DMS53 treated with DMSO at 0.1 percent for 48 hours (cell line): ENCODE measurements at regions not wholly inside any gene's neighbourhood (a gene's known extent, or its start where the extent isn't known, plus 50 kb on each side); places are given as distances from the start of the nearest gene placed in this dataset.

Experiments used
- DNase-seq: peaks from one replicate; lab custom pipeline; 2025; ENCODE audit not compliant: unreplicated experiment; lab: John Stamatoyannopoulos, UW

- DNase-seq = no peak
These were observed 124.0 kb upstream of the PPARGC1A start for GRCh38 chr4:24013668-24014422.

DNA sequence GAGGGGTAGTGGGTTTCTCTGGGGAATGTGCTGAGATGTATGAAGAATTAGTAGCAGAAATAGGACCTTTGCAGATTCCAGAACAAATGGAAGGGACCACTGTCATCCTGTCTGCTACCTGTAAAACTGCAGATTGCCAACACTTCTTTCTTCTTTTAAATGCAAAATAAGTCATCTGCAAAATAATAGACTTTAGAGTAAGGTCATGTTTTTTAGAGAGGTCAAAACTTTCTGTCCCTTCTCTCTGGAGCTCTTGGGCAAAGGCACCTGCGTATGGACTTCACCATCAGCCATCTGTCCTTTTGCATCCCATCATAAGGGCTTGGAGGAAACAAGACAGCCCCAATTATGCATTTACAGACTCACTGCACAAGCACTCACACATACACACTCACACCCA lies 121.1 kb upstream of the PPARGC1A start:
- DNase-seq = no peak

GRCh38 chr4:24010573-24010972 lies 120.7 kb upstream of the PPARGC1A start:
- DNase-seq = no peak

DNA sequence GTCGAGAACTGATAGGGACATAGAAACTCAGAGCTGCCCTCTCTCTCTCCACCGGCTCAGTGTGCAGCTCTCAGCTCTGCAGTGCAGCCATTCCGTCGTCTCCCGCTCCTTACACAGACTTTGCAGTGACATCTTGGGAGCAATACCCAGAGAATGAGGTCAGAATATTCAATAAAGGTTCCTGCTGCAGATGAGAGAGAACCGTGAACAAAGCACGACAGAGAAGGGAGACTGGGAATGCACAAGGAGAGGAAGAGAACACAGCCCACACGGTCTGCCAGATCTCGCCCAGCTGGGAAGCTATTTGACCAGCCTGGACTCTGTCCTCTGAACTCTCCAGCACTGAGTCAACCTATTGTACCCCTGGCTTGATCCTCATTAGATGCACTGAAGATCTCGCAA lies 118.0 kb upstream of the PPARGC1A start:
- DNase-seq = no peak

- no peak for DNase-seq
These were observed 116.4 kb upstream of the PPARGC1A start for GRCh38 chr4:24006269-24006668.

- DNase-seq = no peak
These were observed 114.1 kb upstream of the PPARGC1A start for GRCh38 chr4:24003926-24004325.

DNA sequence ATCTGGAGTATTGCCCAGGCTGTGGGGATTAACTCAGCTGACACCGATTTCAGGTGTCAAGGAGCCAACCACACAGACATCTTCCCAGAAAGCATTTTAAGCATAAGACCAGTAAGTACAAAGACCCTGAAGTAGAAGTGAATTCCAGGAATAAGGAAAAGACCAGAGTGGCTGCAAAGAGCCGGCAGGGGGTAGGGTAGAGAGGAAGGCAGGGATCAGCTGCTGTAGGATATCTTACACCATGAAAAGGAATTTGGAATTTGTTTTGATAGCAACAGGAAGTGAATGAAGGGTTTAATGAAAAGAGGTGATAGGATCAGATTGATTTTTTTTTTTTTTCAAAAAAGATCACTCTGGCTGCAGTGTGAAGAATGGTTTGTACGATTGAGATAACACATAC lies 113.6 kb upstream of the PPARGC1A start:
- DNase-seq = no peak

DNA sequence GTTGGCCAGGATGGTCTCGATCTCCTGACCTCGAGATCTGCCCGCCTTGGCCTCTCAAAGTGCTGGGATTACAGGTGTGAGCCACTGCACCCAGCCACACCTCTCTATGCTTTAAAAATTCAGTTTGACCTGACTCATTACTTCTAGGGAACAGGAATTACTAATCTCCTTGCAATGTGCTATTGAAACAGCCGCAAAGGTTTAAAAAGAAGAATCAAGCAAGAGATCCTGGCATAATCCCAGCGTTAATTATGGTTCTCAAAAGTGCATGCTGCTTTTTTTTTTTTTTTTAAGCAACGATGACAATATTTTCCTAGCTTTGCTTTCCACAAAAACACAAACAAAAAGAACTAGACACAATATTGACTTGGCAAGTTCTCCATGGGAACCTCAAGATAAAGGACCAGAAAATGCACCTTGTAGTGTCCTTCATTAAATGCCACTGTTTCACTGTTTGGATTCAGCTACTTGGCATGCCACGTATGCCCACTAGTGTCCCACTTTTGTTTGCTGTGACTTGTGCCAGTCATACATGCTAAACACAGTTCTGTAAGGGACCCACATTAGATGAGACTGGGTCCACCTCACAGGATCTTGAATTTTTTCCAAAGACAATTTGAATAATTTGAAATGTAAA lies 112.6 kb upstream of the PPARGC1A start:
- DNase-seq = no peak

GRCh38 chr4:24001486-24002329 lies 111.9 kb upstream of the PPARGC1A start:
- DNase-seq = no peak

DNA sequence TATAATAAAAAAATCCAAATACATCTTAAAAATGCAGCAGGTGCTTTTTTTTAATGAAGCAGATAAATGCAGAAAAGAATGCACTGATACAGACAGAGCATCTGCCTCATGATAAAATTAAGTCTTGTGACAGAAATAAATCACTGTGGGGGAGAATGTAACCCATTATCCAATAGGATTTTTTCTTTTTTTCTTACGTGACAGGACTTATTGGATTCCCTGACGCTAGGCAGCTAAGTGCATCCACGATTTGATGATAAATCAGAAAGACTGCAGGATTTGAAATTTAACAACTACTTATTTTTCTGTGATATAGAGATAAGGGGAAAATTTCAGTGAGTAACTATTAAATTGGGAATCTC lies 110.6 kb upstream of the PPARGC1A start:
- no peak for DNase-seq

DNA sequence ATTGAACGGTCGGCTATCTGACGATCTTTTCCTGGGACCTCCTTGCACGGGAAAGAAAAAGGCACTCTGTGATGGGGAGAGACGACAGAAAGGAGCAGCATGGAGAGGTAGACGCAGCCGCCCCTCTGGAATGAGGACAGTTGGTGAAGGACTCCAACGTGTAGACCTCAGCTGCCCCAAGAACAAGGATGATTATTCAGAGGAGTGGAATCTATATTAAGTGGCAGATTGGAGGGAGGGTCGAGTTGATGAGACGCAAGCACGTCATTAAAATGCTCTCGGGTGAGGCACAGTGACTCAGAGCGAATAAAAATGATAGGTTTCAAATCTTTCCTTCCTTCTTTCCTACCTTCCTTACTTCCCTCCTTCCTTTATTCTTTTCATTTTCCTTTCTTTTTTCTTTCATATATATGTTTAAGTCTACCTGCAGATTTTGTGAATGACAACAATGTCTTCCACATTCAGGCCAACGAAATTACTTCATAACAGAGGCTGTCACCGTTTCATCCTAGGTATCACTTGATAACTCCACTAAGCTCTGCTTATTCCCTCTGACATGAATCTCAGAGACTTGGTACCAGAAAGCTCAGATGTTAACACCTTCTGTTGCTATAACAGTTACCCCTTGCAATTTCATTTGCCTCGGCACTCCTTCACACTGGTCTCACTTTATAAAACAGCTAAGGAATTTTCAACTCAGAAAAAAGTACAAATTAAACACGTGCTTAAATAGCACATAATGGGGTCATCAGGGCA lies 110.0 kb upstream of the PPARGC1A start:
- no peak for DNase-seq

DNA sequence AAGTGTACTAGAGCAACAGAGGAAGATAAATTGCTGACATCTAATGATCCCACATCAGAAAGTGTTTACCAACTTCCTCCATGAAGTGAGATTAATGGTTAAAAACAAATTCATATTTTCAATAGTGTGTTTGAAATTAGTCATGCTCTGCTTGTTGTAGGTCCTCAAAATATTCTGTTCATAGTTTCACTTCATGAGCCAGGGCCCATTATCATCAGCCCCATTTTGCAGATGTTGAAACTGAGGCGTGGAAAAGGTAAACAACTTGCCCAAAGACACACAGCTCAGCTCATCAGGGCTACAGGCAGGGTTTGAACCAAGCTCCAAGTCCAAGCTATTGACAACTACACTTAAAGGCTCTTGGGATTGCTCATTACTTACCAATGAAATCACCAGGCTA lies 103.5 kb upstream of the PPARGC1A start:
- DNase-seq = no peak

GRCh38 chr4:23991444-23991843 lies 101.6 kb upstream of the PPARGC1A start:
- DNase-seq = no peak

DNA sequence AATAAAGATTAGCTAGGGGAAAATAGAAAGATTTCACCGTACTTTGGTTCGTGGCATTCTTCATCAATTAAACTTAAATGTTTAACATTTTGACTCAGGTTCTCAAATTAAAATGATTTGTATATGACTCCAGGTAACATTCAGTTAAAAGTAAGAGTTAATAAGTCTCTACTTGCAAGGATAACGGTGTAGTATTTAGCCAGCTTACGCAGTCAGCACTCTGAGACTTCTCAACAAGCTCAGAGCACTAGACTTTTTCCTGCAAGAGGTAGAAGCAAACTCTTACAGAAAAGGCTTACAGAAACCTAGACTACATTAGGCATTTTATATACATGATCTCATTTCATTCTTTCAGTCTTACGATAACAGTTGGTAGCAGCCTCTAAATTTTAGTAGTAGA lies 96.4 kb upstream of the PPARGC1A start:
- DNase-seq = no peak

GRCh38 chr4:23981328-23981727 lies 91.5 kb upstream of the PPARGC1A start:
- DNase-seq = no peak

DNA sequence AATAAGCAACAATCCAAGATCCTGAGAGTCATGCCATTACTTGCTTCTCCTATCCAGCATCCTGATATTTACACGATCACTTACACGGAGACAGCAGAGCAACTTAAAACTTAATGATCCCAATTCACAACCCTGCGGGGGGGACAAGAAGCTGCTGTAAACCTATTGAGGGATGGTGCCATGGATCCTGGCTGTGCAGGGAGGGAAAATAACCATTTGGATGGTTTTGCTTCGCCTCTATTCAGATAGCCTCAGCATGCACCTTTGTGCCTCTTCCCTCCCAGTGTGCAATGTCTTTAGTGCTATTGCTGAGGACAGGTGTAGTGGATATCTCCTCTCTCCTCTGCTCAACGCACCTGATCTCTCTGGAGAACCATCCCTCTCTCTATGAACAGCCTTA lies 89.7 kb upstream of the PPARGC1A start:
- no peak for DNase-seq

DNA sequence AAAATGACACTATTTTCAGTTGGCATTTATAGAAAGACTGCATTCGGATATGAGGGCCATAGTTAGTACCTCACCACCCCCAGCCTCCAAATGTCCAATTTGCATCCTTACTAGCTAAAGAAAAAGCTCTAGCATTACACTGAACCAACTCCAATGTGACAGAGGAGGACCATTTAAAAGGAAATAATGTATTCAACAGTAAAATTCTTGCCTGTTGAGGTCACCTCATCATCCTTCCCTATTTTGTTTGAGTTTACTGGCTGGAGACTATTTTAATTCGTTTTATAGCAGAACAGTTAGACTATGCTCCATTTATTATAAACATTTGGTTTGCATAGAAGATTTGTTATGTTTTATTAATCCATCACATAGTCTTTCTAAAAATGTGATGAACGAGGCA lies 88.2 kb upstream of the PPARGC1A start:
- DNase-seq = no peak

DNA sequence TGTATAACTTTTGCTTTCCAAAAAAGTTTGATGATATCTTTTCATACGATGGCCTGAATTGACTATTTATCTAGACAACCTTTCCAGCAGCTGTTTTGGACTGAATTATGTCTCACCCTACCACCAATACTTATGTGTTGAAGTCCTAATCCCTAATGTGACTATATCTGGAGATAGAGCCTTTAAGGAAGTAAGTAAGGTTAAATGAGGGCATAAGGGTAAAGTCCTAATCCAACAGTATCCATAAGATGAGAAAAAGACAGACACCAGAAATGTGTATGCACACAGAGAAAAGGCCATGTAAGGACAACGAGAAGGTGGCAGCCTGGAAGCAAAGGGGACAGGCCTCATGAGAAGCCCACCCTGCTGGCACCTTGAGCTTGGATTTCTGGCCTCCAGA lies 86.6 kb upstream of the PPARGC1A start:
- DNase-seq = no peak

DNA sequence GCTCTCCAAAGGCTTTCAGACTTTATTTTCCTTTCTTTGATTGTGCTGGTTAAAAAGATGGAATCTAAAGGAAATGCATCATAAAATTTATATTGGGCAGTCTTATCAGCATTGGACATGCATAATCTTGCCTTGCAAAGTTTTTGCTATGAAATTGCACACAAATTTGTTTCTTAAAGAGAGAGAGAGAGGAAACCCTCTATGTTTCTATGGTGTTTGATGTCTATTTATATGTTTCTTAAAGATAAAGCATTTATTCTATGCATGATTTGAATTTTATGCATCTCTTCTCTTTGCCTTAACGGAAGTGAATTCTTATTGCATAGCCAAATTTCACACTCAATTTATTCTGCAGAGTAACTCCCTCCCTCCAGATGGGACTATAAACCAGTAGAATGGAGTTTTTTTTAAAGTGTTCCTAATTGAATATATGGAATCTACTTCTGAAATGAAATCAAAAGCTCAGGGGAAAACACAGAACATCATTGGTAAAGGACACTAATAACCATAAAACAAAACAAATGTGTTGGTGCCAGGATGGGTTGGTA lies 83.5 kb upstream of the PPARGC1A start:
- DNase-seq = no peak

GRCh38 chr4:23972805-23973204 lies 83.0 kb upstream of the PPARGC1A start:
- no peak for DNase-seq

GRCh38 chr4:23972187-23972586 lies 82.3 kb upstream of the PPARGC1A start:
- no peak for DNase-seq
